ENCODE measurements at regions not wholly inside any gene's neighbourhood (a gene's known extent, or its start where the extent isn't known, plus 50 kb on each side); places are given as distances from the start of the nearest gene placed in this dataset.

- POLR2A ChIA-PET = no interaction called here
- FAIRE-seq = no peak
- Histone ChIP-seq H3K4me1 (no peaks in the 10 kb centered on the region), H3K4me2 (no peak overlapping the region), H3K4me3 (no peak overlapping the region), H3K27ac (no peak overlapping the region), H3K9me3 (no peaks in the 10 kb centered on the region)
- no peak for DNase-seq (ENCODE audit: low read depth in 1 of 2, low spot score in 1 of 2)
- WGBS (ENCODE audit: missing lambda C conversion rate) = 87% methylated on average over 8 of the region's 8 CpGs
- CTCF ChIA-PET = interaction anchor here (1.4 kb wide), 1 partner anchor 10 kb away, joined by 3 read pairs; no protein-coding TSS in a partner anchor
- no peak for ATAC-seq
- TF ChIP-seq ZNF302 (CRISPR knock-in tag; IDR thresholded peaks at IDR 0.05) (no peak), HOXB5 (CRISPR knock-in tag; IDR thresholded peaks at IDR 0.05) (no peak), CBX8 (IDR thresholded peaks at IDR 0.05) (no peak), FOSL2 (IDR thresholded peaks at IDR 0.05) (no peak), FOSL2 (CRISPR knock-in tag; IDR thresholded peaks at IDR 0.05) (no peak)
- TF ChIP-seq, protein P1, sequence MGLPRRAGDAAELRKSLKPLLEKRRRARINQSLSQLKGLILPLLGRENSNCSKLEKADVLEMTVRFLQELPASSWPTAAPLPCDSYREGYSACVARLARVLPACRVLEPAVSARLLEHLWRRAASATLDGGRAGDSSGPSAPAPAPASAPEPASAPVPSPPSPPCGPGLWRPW (IDR thresholded peaks at IDR 0.05) = no peak
Observed at GRCh38 chr9:135249711-135250110, 162.2 kb downstream of the OLFM1 start.

GRCh38 chr9:135251331-135251761 lies 163.9 kb downstream of the OLFM1 start:
- no peak overlapping the region for H3K27ac ChIP-seq
- ATAC-seq = no peak
- no peaks in the 10 kb centered on the region for H3K4me1 ChIP-seq

GRCh38 chr9:135251996-135252760 lies 164.7 kb downstream of the OLFM1 start:
- no peaks in the 10 kb centered on the region for H3K4me1 ChIP-seq
- no peak overlapping the region for H3K4me3 ChIP-seq
- WGBS (ENCODE audit: missing lambda C conversion rate) = 74% methylated on average over 26 of the region's 30 CpGs
- CTCF ChIA-PET = interaction anchor here (0.6 to 1.5 kb wide), 4 partner anchors 71 to 252 kb away, joined by 3 to 4 read pairs (median 3); no protein-coding TSS in a partner anchor
- ATAC-seq = no peak
- no peak for DNase-seq (ENCODE audit: low read depth in 1 of 2, low spot score in 1 of 2)
- H3K9me3 ChIP-seq = no peaks in the 10 kb centered on the region
- no peak overlapping the region for H3K27ac ChIP-seq
- no peak for FAIRE-seq
- H3K4me2 ChIP-seq = no peak overlapping the region
- POLR2A ChIA-PET = no interaction called here
- TF ChIP-seq, protein P1 (IDR thresholded peaks at IDR 0.05) = no peak
- TF ChIP-seq RCOR1 (IDR thresholded peaks at IDR 0.05; ENCODE audit: low read depth, low read length) = no peak
- TF ChIP-seq PBX3 (IDR thresholded peaks at IDR 0.05) = no peak
- TF ChIP-seq POLR2A (IDR thresholded peaks at IDR 0.05; ENCODE audit: low read length) = no peak
- no peak for TF ChIP-seq KDM1A (IDR thresholded peaks at IDR 0.05; ENCODE audit: low read depth)
- TF ChIP-seq EHMT2 (IDR thresholded peaks at IDR 0.05; ENCODE audit: low read depth) = no peak
- TF ChIP-seq TP53 (CRISPR knock-in tag; IDR thresholded peaks at IDR 0.05) = no peak
- TF ChIP-seq JUN (IDR thresholded peaks at IDR 0.05) = no peak
- TF ChIP-seq, protein P2, sequence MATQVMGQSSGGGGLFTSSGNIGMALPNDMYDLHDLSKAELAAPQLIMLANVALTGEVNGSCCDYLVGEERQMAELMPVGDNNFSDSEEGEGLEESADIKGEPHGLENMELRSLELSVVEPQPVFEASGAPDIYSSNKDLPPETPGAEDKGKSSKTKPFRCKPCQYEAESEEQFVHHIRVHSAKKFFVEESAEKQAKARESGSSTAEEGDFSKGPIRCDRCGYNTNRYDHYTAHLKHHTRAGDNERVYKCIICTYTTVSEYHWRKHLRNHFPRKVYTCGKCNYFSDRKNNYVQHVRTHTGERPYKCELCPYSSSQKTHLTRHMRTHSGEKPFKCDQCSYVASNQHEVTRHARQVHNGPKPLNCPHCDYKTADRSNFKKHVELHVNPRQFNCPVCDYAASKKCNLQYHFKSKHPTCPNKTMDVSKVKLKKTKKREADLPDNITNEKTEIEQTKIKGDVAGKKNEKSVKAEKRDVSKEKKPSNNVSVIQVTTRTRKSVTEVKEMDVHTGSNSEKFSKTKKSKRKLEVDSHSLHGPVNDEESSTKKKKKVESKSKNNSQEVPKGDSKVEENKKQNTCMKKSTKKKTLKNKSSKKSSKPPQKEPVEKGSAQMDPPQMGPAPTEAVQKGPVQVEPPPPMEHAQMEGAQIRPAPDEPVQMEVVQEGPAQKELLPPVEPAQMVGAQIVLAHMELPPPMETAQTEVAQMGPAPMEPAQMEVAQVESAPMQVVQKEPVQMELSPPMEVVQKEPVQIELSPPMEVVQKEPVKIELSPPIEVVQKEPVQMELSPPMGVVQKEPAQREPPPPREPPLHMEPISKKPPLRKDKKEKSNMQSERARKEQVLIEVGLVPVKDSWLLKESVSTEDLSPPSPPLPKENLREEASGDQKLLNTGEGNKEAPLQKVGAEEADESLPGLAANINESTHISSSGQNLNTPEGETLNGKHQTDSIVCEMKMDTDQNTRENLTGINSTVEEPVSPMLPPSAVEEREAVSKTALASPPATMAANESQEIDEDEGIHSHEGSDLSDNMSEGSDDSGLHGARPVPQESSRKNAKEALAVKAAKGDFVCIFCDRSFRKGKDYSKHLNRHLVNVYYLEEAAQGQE (IDR thresholded peaks at IDR 0.05) = no peak
- TF ChIP-seq RNF2 (IDR thresholded peaks at IDR 0.05; ENCODE audit: borderline replicate concordance, low read depth) = no peak

More at GRCh38 chr9:135251331-135251761, 163.9 kb downstream of the OLFM1 start:
- FAIRE-seq (no peak), DNase-seq (ENCODE audit: low read depth in 1 of 2, low spot score in 1 of 2) (no peak)
- TF ChIP-seq POLR2AphosphoS2 (conservative IDR thresholded peaks at IDR 0.05; ENCODE audit: low read length) (no peak), JUNB (IDR thresholded peaks at IDR 0.05) (no peak), EHMT2 (IDR thresholded peaks at IDR 0.05; ENCODE audit: low read depth) (no peak), FOXS1 (CRISPR knock-in tag; IDR thresholded peaks at IDR 0.05) (no peak), PHF8 (IDR thresholded peaks at IDR 0.05; ENCODE audit: borderline replicate concordance, low read depth) (no peak), SREBF2 (IDR thresholded peaks at IDR 0.05) (no peak), KDM1A (IDR thresholded peaks at IDR 0.05; ENCODE audit: low read depth) (no peak), MYC (IDR thresholded peaks at IDR 0.05; ENCODE audit: borderline replicate concordance, low read length) (no peak), MAZ (IDR thresholded peaks at IDR 0.05; ENCODE audit: borderline replicate concordance, low read depth, low read length) (no peak), ATOH8 (CRISPR knock-in tag; IDR thresholded peaks at IDR 0.05; ENCODE audit: low read depth) (no peak), RAD21 (conservative IDR thresholded peaks at IDR 0.05 in 1 of 2, IDR thresholded peaks at IDR 0.05 in 1 of 2) (no peak)
- TF ChIP-seq, protein P2 (IDR thresholded peaks at IDR 0.05) = no peak
- WGBS (ENCODE audit: missing lambda C conversion rate) = 86% methylated on average over 2 of the region's 6 CpGs
- no peak overlapping the region for H3K4me2 ChIP-seq
- POLR2A ChIA-PET = no interaction called here
- no peak overlapping the region for H3K4me3 ChIP-seq
- no peaks in the 10 kb centered on the region for H3K9me3 ChIP-seq
- CTCF ChIA-PET = interaction anchor here (1.1 to 1.4 kb wide), 2 partner anchors 156 to 162 kb away, joined by 3 read pairs; no protein-coding TSS in a partner anchor

All from A549 (cell line).